G401 (cell line): ENCODE measurements at regions not wholly inside any gene's neighbourhood (a gene's known extent, or its start where the extent isn't known, plus 50 kb on each side); places are given as distances from the start of the nearest gene placed in this dataset.
A peak's percentile ranks its signal among the peaks of the same experiment; 100 is the strongest.

Experiments used
- DNase-seq: peaks from one replicate; pipeline ENCODE4 v3.0.0-alpha.2; 2015; ENCODE audit warnings: low spot score
- in situ Hi-C: cut with HindIII; loops from 2 replicates; pipeline ENCODE4 v1.10.0; 2016; ENCODE audit warnings: low sequenced_read_pairs, mixed read lengths

- DNase-seq, result no peak
- in situ Hi-C loops, result no loop called here
Observed at GRCh38 chr14:54166049-54166950, 209.7 kb upstream of the BMP4 start.

- in situ Hi-C loops, result no loop called here
Observed at GRCh38 chr14:54168489-54168888, 211.9 kb upstream of the BMP4 start.

GRCh38 chr14:54169254-54169924 is 212.8 kb upstream of the BMP4 start:
- in situ Hi-C loops, result no loop called here

More at GRCh38 chr14:54168489-54168888, 211.9 kb upstream of the BMP4 start:
- DNase-seq, result no peak

GRCh38 chr14:54170301-54170700 is 213.7 kb upstream of the BMP4 start:
- no peak for DNase-seq
- in situ Hi-C loops, result no loop called here

More at GRCh38 chr14:54169254-54169924, 212.8 kb upstream of the BMP4 start:
- DNase-seq, result no peak

GRCh38 chr14:54172114-54172513 is 215.5 kb upstream of the BMP4 start:
- in situ Hi-C loops, result no loop called here
- DNase-seq, result no peak

GRCh38 chr14:54172562-54172961 is 215.9 kb upstream of the BMP4 start:
- DNase-seq, result no peak
- in situ Hi-C loops, result no loop called here

GRCh38 chr14:54173802-54174201 is 217.2 kb upstream of the BMP4 start:
- DNase-seq, result no peak
- in situ Hi-C loops, result no loop called here

GRCh38 chr14:54174457-54174856 is 217.8 kb upstream of the BMP4 start:
- in situ Hi-C loops, result no loop called here
- DNase-seq, result no peak

GRCh38 chr14:54175298-54175942 is 218.8 kb upstream of the BMP4 start:
- peak; percentile 81 for DNase-seq
- in situ Hi-C loops, result loop anchor here (25.0 kb wide), 1 partner anchor 162 kb away; no protein-coding TSS in a partner anchor

GRCh38 chr14:54177019-54177418 is 219.8 kb upstream of the CDKN3 start:
- no peak for DNase-seq
- in situ Hi-C loops, result loop anchor here (25.0 kb wide), 1 partner anchor 160 kb away; no protein-coding TSS in a partner anchor

GRCh38 chr14:54177641-54178621 is 218.9 kb upstream of the CDKN3 start:
- in situ Hi-C loops, result loop anchor here (25.0 kb wide), 1 partner anchor 159 kb away; no protein-coding TSS in a partner anchor
- DNase-seq, result peak; percentile 53

- in situ Hi-C loops, result loop anchor here (25.0 kb wide), 1 partner anchor 155 kb away; no protein-coding TSS in a partner anchor
- no peak for DNase-seq
Observed at GRCh38 chr14:54182419-54183045, 214.3 kb upstream of the CDKN3 start.

- DNase-seq, result peak; percentile 78
- in situ Hi-C loops, result loop anchor here (25.0 kb wide), 1 partner anchor 150 kb away; no protein-coding TSS in a partner anchor
Observed at GRCh38 chr14:54186821-54187763, 209.7 kb upstream of the CDKN3 start.

GRCh38 chr14:54188064-54188666 is 208.6 kb upstream of the CDKN3 start:
- DNase-seq, result peak; percentile 72
- in situ Hi-C loops, result loop anchor here (25.0 kb wide), 1 partner anchor 149 kb away; no protein-coding TSS in a partner anchor

GRCh38 chr14:54189333-54189732 is 207.5 kb upstream of the CDKN3 start:
- in situ Hi-C loops, result loop anchor here (25.0 kb wide), 1 partner anchor 148 kb away; no protein-coding TSS in a partner anchor
- DNase-seq, result no peak

GRCh38 chr14:54189748-54190354 is 207.0 kb upstream of the CDKN3 start:
- in situ Hi-C loops, result loop anchor here (25.0 kb wide), 1 partner anchor 147 kb away; no protein-coding TSS in a partner anchor
- no peak for DNase-seq
